ENCODE measurements at regions not wholly inside any gene's neighbourhood (a gene's known extent, or its start where the extent isn't known, plus 50 kb on each side); places are given as distances from the start of the nearest gene placed in this dataset.

GRCh38 chr20:48460681-48461080 is 367.1 kb downstream of the PREX1 start:
- Histone ChIP-seq H3K4me1 (ENCODE audit: insufficient read depth, low read length, poor library complexity, severe bottlenecking) (peaks cover 13% of the 10 kb centered on the region), H3K36me3 (ENCODE audit: insufficient read depth, low read length, poor library complexity, severe bottlenecking) (no peaks in the 10 kb centered on the region), H3K9me3 (ENCODE audit: low read depth, low read length, poor library complexity, severe bottlenecking) (no peaks in the 10 kb centered on the region), H3K4me3 (ENCODE audit: low read depth, low read length, poor library complexity, severe bottlenecking) (no peak overlapping the region), H3K27me3 (replicated peaks; ENCODE audit: insufficient read depth, low read depth, low read length, poor library complexity) (peaks cover 29% of the 10 kb centered on the region), H3K27ac (ENCODE audit: low read depth, low read length, poor library complexity, severe bottlenecking) (no peak overlapping the region)
- BruUV-seq (replicated peaks), result no TSS peak
- intact Hi-C loops (cut with micrococcal nuclease; ENCODE audit: unreplicated experiment), result no loop called here
- TF ChIP-seq, protein P1, sequence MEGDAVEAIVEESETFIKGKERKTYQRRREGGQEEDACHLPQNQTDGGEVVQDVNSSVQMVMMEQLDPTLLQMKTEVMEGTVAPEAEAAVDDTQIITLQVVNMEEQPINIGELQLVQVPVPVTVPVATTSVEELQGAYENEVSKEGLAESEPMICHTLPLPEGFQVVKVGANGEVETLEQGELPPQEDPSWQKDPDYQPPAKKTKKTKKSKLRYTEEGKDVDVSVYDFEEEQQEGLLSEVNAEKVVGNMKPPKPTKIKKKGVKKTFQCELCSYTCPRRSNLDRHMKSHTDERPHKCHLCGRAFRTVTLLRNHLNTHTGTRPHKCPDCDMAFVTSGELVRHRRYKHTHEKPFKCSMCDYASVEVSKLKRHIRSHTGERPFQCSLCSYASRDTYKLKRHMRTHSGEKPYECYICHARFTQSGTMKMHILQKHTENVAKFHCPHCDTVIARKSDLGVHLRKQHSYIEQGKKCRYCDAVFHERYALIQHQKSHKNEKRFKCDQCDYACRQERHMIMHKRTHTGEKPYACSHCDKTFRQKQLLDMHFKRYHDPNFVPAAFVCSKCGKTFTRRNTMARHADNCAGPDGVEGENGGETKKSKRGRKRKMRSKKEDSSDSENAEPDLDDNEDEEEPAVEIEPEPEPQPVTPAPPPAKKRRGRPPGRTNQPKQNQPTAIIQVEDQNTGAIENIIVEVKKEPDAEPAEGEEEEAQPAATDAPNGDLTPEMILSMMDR (conservative IDR thresholded peaks at IDR 0.05; ENCODE audit: low read depth, low read length), result no peak
- POLR2A ChIA-PET (ENCODE audit: low non-redundant PET), result no interaction called here
- no peak for DNase-seq (ENCODE audit: low spot score)
- CTCF ChIA-PET, result no interaction called here

DNA sequence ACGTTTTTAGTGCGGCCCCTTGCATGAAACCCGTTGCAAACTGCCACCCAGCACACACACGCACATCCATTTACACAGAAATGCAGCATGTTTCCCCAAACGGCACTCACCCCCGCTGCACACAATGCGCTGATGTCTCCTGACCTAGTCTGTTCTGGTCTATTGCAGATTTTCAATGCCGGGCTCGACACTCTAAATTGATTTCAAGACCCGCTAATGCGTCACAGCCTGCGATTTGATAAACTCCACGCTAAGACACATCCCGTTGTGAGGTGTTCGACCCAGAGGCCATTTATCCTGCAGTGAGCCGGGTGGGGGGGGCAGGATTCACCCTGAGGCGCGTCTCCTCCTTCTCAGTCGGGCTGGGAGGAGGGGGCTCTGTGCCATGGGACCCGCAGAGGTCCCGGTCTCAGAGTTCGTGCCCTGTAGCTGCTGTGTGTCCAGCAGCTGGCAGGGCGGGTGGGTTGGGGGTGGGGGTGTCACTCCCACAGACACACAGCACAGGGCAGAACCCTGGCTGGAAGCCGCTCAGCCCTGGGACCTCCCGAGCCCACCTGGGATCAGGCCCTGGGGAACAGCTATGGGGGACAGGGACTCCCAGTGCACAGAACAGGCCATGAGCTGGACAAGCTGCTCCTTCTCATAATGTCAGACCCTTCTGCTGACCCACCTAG is 367.9 kb downstream of the PREX1 start:
- Histone ChIP-seq H3K36me3 (ENCODE audit: insufficient read depth, low read length, poor library complexity, severe bottlenecking) (no peaks in the 10 kb centered on the region), H3K4me3 (ENCODE audit: low read depth, low read length, poor library complexity, severe bottlenecking) (no peak overlapping the region), H3K9me3 (ENCODE audit: low read depth, low read length, poor library complexity, severe bottlenecking) (no peaks in the 10 kb centered on the region), H3K27me3 (replicated peaks; ENCODE audit: insufficient read depth, low read depth, low read length, poor library complexity) (peaks cover 30% of the 10 kb centered on the region), H3K4me1 (ENCODE audit: insufficient read depth, low read length, poor library complexity, severe bottlenecking) (peaks cover 13% of the 10 kb centered on the region), H3K27ac (ENCODE audit: low read depth, low read length, poor library complexity, severe bottlenecking) (no peak overlapping the region)
- POLR2A ChIA-PET (ENCODE audit: low non-redundant PET), result no interaction called here
- TF ChIP-seq, protein P1 (conservative IDR thresholded peaks at IDR 0.05; ENCODE audit: low read depth, low read length), result no peak
- TF ChIP-seq EZH2 (IDR thresholded peaks at IDR 0.05; ENCODE audit: borderline replicate concordance, low read depth, low read length, poor library complexity, severe bottlenecking), result no peak
- CTCF ChIA-PET, result no interaction called here
- intact Hi-C loops (cut with micrococcal nuclease; ENCODE audit: unreplicated experiment), result no loop called here
- DNase-seq (ENCODE audit: low spot score), result no peak
- BruUV-seq (replicated peaks), result no TSS peak

DNA sequence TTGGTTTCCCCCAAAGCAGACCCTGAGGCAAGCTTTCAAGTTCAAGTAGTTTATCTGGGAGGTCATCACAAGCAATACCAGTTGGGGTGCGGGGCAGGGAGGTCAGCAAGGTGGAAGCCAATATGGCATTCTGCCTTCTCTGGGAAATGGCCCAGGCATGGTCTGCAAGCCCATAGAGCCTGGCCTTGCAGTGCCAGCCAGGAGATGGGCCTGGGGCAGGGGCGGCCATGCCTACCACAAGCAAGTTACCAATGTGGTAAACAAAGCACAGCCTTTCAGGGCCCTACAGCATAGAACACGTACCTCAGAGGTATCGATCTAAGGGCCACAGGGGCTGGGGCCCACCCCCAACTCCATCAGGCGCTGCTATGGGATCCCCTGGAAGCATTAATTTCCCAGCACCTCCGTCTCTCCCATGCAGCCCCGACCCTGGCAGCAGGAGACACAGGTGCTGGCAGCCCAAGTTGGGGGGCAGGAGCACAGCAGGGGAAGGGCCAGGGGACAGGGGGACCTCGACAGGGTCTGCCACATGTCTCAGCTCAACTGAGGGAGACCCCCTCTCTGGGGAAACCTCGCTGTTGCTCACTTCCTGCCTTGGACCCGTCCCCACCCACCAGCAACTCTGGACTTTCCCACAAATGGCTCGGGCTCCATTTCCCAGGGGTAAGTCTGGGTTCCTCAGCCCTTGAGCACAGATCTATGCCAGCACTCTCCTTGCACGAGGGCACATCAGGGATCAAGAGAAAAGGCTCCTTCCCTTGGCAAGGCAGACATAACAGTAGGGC is 369.0 kb downstream of the PREX1 start:
- Histone ChIP-seq H3K4me3 (ENCODE audit: low read depth, low read length, poor library complexity, severe bottlenecking) (no peak overlapping the region), H3K9me3 (ENCODE audit: low read depth, low read length, poor library complexity, severe bottlenecking) (no peaks in the 10 kb centered on the region), H3K36me3 (ENCODE audit: insufficient read depth, low read length, poor library complexity, severe bottlenecking) (no peaks in the 10 kb centered on the region), H3K4me1 (ENCODE audit: insufficient read depth, low read length, poor library complexity, severe bottlenecking) (peaks cover 13% of the 10 kb centered on the region), H3K27me3 (replicated peaks; ENCODE audit: insufficient read depth, low read depth, low read length, poor library complexity) (peaks cover 32% of the 10 kb centered on the region), H3K27ac (ENCODE audit: low read depth, low read length, poor library complexity, severe bottlenecking) (no peak overlapping the region)
- ChIA-PET CTCF (no interaction called here), POLR2A (ENCODE audit: low non-redundant PET) (no interaction called here)
- intact Hi-C loops (cut with micrococcal nuclease; ENCODE audit: unreplicated experiment), result no loop called here
- no TSS peak for BruUV-seq (replicated peaks)
- no peak for TF ChIP-seq EZH2 (IDR thresholded peaks at IDR 0.05; ENCODE audit: borderline replicate concordance, low read depth, low read length, poor library complexity, severe bottlenecking)
- TF ChIP-seq, protein P1 (conservative IDR thresholded peaks at IDR 0.05; ENCODE audit: low read depth, low read length), result no peak
- no peak for DNase-seq (ENCODE audit: low spot score)

Data from A673 (cell line).